ENCODE measurements at regions not wholly inside any gene's neighbourhood (a gene's known extent, or its start where the extent isn't known, plus 50 kb on each side); places are given as distances from the start of the nearest gene placed in this dataset.
"Not testable (repeated sequence)": the region's sequence is repeated elsewhere in the genome, so short reads cannot be mapped to it uniquely, and the experiment has no call there.

DNA sequence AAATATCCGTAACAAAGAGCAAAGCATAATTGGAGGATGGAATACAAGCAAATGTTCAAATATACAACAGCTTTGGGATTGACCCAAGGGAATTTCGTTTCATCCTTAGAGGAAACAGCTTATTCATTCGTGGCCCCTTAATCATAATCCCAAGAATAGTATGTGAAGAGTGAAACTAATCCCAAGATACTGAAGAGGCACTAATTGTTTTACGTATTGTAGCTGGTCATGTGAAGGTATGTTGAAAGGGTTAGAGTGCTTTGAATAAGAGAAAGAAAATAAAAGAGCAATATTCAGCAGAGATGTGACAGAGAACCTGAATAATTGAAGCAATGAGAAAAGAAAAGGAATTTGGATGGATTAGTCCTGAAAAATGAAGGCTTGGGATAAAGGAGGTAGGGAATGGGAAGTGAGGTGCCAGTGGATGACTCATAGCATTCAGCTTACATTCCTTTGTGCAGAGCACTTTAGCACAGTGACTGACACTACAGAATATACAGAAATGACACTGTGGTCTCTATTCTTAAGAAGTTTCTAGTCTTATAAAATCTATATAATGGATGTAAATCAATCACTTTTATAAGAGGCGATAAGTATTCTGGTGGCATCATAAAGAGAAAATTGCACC is 221.9 kb downstream of the TLR4 start:
- no peaks in the 10 kb centered on the region for H3K9me3 ChIP-seq (ENCODE audit: control insufficient read depth in 3 of 3, low read length in 3 of 3)
- no peaks in the 10 kb centered on the region for H3K27me3 ChIP-seq (ENCODE audit: control insufficient read depth in 3 of 3, insufficient read depth in 3 of 3, low read length in 3 of 3)
- H3K4me1 ChIP-seq (ENCODE audit: control insufficient read depth in 3 of 3, insufficient read depth in 3 of 3, low read length in 3 of 3), result no peaks in the 10 kb centered on the region
- H3K4me3 ChIP-seq (ENCODE audit: low read length in 3 of 3), result no peak overlapping the region
- no peak overlapping the region for H3K27ac ChIP-seq (ENCODE audit: low read depth, low read length)
- no peaks in the 10 kb centered on the region for H3K36me3 ChIP-seq (ENCODE audit: control insufficient read depth in 3 of 3, insufficient read depth in 3 of 3, low read length in 3 of 3)
- H3K9ac ChIP-seq (ENCODE audit: low read depth in 1 of 3, low read length in 3 of 3), result no peak overlapping the region

GRCh38 chr9:117927354-117927753 is 223.2 kb downstream of the TLR4 start:
- Histone ChIP-seq H3K27ac (ENCODE audit: low read depth, low read length) (no peak overlapping the region), H3K27me3 (ENCODE audit: control insufficient read depth in 3 of 3, insufficient read depth in 3 of 3, low read length in 3 of 3) (no peaks in the 10 kb centered on the region), H3K36me3 (ENCODE audit: control insufficient read depth in 3 of 3, insufficient read depth in 3 of 3, low read length in 3 of 3) (no peaks in the 10 kb centered on the region), H3K9me3 (ENCODE audit: control insufficient read depth in 3 of 3, low read length in 3 of 3) (no peaks in the 10 kb centered on the region), H3K4me3 (ENCODE audit: low read length in 3 of 3) (no peak overlapping the region), H3K9ac (ENCODE audit: low read depth in 1 of 3, low read length in 3 of 3) (no peak overlapping the region), H3K4me1 (ENCODE audit: control insufficient read depth in 3 of 3, insufficient read depth in 3 of 3, low read length in 3 of 3) (no peaks in the 10 kb centered on the region)

DNA sequence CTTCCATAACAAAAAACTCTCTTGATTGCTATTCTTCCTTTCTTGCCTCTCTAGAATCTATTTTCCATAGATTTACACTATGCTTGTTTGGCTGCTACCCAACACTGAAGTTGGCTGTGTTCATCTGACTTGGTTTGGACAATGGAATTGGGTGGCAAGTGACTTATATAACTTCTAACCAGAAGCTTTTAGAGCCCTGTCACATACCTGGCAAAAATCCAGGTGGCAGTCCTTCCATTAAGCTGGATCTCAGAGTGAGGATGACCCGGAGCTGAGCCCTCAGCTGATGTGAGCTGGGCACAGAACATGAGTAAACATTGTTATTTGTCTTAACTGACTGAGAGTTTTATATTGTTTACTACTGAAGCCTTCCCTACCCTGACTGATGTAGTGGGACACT is 225.7 kb downstream of the TLR4 start:
- H3K4me1 ChIP-seq (ENCODE audit: control insufficient read depth in 3 of 3, insufficient read depth in 3 of 3, low read length in 3 of 3), result no peaks in the 10 kb centered on the region
- no peaks in the 10 kb centered on the region for H3K36me3 ChIP-seq (ENCODE audit: control insufficient read depth in 3 of 3, insufficient read depth in 3 of 3, low read length in 3 of 3)
- no peak overlapping the region for H3K27ac ChIP-seq (ENCODE audit: low read depth, low read length)
- H3K9me3 ChIP-seq (ENCODE audit: control insufficient read depth in 3 of 3, low read length in 3 of 3), result peaks cover 0 to 3% (median 0%) of the 10 kb centered on the region in 3 donors
- H3K4me3 ChIP-seq (ENCODE audit: low read length in 3 of 3), result no peak overlapping the region
- no peaks in the 10 kb centered on the region for H3K27me3 ChIP-seq (ENCODE audit: control insufficient read depth in 3 of 3, insufficient read depth in 3 of 3, low read length in 3 of 3)
- no peak overlapping the region for H3K9ac ChIP-seq (ENCODE audit: low read depth in 1 of 3, low read length in 3 of 3)

DNA sequence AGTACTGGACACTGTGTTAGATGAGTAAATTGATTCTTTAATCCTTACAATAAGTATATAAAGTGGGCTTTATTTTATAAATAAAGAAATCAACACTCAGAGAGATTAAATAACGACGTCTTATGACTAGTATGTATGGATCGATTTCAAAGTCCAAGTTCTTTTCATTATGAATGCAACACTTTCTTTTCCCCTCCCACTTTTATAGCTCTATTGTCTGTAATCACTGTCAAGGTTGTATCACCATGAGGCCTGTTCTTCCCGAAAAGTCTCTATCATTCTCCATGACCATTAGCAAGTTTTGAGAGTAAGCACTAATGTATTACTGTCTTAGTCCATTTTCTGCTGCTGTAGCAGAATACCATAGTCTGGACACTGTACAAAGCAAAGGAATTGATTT is 228.4 kb downstream of the TLR4 start:
- no peak overlapping the region for H3K9ac ChIP-seq (ENCODE audit: low read depth in 1 of 3, low read length in 3 of 3)
- peaks cover 0 to 3% (median 0%) of the 10 kb centered on the region in 3 donors for H3K9me3 ChIP-seq (ENCODE audit: control insufficient read depth in 3 of 3, low read length in 3 of 3)
- H3K27me3 ChIP-seq (ENCODE audit: control insufficient read depth in 3 of 3, insufficient read depth in 3 of 3, low read length in 3 of 3), result no peaks in the 10 kb centered on the region
- no peak overlapping the region for H3K4me3 ChIP-seq (ENCODE audit: low read length in 3 of 3)
- H3K4me1 ChIP-seq (ENCODE audit: control insufficient read depth in 3 of 3, insufficient read depth in 3 of 3, low read length in 3 of 3), result no peaks in the 10 kb centered on the region
- no peaks in the 10 kb centered on the region for H3K36me3 ChIP-seq (ENCODE audit: control insufficient read depth in 3 of 3, insufficient read depth in 3 of 3, low read length in 3 of 3)
- H3K27ac ChIP-seq (ENCODE audit: low read depth, low read length), result no peak overlapping the region

DNA sequence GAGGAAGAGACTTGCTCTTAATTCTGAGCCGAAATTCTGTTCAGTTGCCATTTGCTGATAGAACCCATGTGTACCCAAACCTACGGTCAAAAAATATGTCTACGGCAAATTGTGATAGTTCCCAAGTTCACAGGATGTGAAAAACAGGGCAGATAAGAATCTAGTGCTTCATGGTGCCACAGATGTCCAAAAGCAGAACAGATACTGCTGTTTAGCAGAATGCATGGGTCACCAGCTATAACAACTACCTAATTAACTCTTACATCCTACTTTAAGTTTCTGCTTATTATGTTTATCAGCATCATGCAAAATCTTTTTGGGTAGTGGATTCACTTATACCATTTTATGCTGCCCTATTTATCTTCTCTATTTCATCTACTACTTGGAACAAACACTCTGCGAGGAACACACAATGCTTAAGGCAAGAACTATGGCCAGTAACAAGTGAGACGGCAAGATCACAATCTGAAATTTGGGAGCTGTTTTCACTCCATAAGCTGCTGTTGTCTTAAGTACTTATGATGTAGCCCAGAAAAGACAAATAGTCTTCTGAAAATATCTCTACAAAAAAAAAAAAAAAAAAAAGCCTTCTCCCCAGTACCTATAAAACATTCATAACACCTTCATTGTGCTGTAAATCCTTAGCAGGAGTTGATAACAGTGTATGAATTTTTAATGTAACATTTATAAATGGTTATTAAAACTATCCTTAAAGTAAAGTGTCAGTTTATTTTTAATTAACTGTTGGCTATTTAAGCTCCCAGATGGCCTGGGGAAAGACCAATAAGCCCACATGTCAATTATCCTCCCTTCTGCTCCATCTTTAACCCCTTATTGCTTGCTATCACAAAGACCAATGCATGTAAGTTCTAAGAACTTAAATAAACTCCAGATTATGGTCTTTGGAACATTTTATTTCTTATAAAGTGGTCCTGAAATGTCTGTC is 232.3 kb downstream of the TLR4 start:
- peaks cover 0 to 3% (median 0%) of the 10 kb centered on the region in 3 donors for H3K9me3 ChIP-seq (ENCODE audit: control insufficient read depth in 3 of 3, low read length in 3 of 3)
- H3K4me3 ChIP-seq (ENCODE audit: low read length in 3 of 3), result no peak overlapping the region
- no peaks in the 10 kb centered on the region for H3K36me3 ChIP-seq (ENCODE audit: control insufficient read depth in 3 of 3, insufficient read depth in 3 of 3, low read length in 3 of 3)
- H3K9ac ChIP-seq (ENCODE audit: low read depth in 1 of 3, low read length in 3 of 3), result no peak overlapping the region
- H3K27me3 ChIP-seq (ENCODE audit: control insufficient read depth in 3 of 3, insufficient read depth in 3 of 3, low read length in 3 of 3), result no peaks in the 10 kb centered on the region
- H3K4me1 ChIP-seq (ENCODE audit: control insufficient read depth in 3 of 3, insufficient read depth in 3 of 3, low read length in 3 of 3), result no peaks in the 10 kb centered on the region
- no peak overlapping the region for H3K27ac ChIP-seq (ENCODE audit: low read depth, low read length)

- H3K27ac ChIP-seq (ENCODE audit: low read depth, low read length), result no peak overlapping the region
- H3K27me3 ChIP-seq (ENCODE audit: control insufficient read depth in 3 of 3, insufficient read depth in 3 of 3, low read length in 3 of 3), result no peaks in the 10 kb centered on the region
- no peak overlapping the region for H3K4me3 ChIP-seq (ENCODE audit: low read length in 3 of 3)
- H3K4me1 ChIP-seq (ENCODE audit: control insufficient read depth in 3 of 3, insufficient read depth in 3 of 3, low read length in 3 of 3), result no peaks in the 10 kb centered on the region
- peaks cover 0 to under 1% (median 0%) of the 10 kb centered on the region in 3 donors for H3K9me3 ChIP-seq (ENCODE audit: control insufficient read depth in 3 of 3, low read length in 3 of 3)
- H3K9ac ChIP-seq (ENCODE audit: low read depth in 1 of 3, low read length in 3 of 3), result no peak overlapping the region
- H3K36me3 ChIP-seq (ENCODE audit: control insufficient read depth in 3 of 3, insufficient read depth in 3 of 3, low read length in 3 of 3), result no peaks in the 10 kb centered on the region
Observed at GRCh38 chr9:117938086-117938485, 233.9 kb downstream of the TLR4 start.

DNA sequence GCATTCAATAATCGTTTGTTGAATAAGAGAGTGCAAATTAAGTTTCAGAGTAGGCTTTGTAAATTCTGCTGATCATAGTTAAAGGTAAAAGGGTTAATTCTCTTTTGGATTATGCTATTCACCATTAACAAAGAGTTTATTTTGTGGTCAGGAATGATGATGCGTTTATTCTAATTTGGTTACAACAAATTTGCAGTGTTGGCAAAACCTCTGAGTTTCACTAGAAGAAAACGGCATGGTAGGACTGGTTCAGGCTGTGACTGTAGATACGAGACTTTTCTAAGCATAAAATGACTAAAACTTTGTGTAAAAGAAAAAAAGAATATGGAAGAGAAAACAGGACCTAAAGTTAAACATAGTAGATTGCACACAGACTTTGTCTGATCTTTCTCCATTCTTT is 234.7 kb downstream of the TLR4 start:
- Histone ChIP-seq H3K27me3 (ENCODE audit: control insufficient read depth in 3 of 3, insufficient read depth in 3 of 3, low read length in 3 of 3) (no peaks in the 10 kb centered on the region), H3K36me3 (ENCODE audit: control insufficient read depth in 3 of 3, insufficient read depth in 3 of 3, low read length in 3 of 3) (no peaks in the 10 kb centered on the region), H3K4me1 (ENCODE audit: control insufficient read depth in 3 of 3, insufficient read depth in 3 of 3, low read length in 3 of 3) (no peaks in the 10 kb centered on the region), H3K9me3 (ENCODE audit: control insufficient read depth in 3 of 3, low read length in 3 of 3) (no peaks in the 10 kb centered on the region), H3K9ac (ENCODE audit: low read depth in 1 of 3, low read length in 3 of 3) (no peak overlapping the region), H3K4me3 (ENCODE audit: low read length in 3 of 3) (no peak overlapping the region), H3K27ac (ENCODE audit: low read depth, low read length) (no peak overlapping the region)

DNA sequence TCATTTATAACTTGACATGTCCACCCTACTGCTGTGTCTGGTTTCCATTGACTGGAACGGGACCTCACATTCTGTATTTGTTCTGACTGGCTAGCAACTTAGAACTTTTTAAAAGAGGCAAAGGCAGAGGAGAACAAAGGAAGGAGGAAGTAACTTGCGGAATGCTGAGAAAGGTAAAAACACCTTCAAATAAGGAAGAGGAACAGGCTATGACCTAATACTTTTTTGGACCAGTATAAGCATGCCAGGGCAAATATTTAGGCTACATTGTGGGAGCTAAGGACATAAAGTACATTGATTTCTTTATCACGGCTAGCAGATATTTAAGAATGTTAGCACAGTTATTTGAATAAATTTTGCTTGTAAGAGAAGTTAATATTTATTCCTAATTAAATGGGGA is 240.5 kb downstream of the TLR4 start:
- not testable (repeated sequence) for H3K27ac ChIP-seq (ENCODE audit: low read depth, low read length); H3K27me3 ChIP-seq (ENCODE audit: control insufficient read depth in 3 of 3, insufficient read depth in 3 of 3, low read length in 3 of 3); H3K9ac ChIP-seq (ENCODE audit: low read depth in 1 of 3, low read length in 3 of 3); H3K4me3 ChIP-seq (ENCODE audit: low read length in 3 of 3); H3K4me1 ChIP-seq (ENCODE audit: control insufficient read depth in 3 of 3, insufficient read depth in 3 of 3, low read length in 3 of 3); H3K36me3 ChIP-seq (ENCODE audit: control insufficient read depth in 3 of 3, insufficient read depth in 3 of 3, low read length in 3 of 3); H3K9me3 ChIP-seq (ENCODE audit: control insufficient read depth in 3 of 3, low read length in 3 of 3)

GRCh38 chr9:117945286-117945685 is 241.1 kb downstream of the TLR4 start:
- no peak overlapping the region for H3K4me3 ChIP-seq (ENCODE audit: low read length in 3 of 3)
- H3K9ac ChIP-seq (ENCODE audit: low read depth in 1 of 3, low read length in 3 of 3), result no peak overlapping the region
- no peaks in the 10 kb centered on the region for H3K9me3 ChIP-seq (ENCODE audit: control insufficient read depth in 3 of 3, low read length in 3 of 3)
- no peaks in the 10 kb centered on the region for H3K27me3 ChIP-seq (ENCODE audit: control insufficient read depth in 3 of 3, insufficient read depth in 3 of 3, low read length in 3 of 3)
- H3K36me3 ChIP-seq (ENCODE audit: control insufficient read depth in 3 of 3, insufficient read depth in 3 of 3, low read length in 3 of 3), result no peaks in the 10 kb centered on the region
- H3K27ac ChIP-seq (ENCODE audit: low read depth, low read length), result no peak overlapping the region
- no peaks in the 10 kb centered on the region for H3K4me1 ChIP-seq (ENCODE audit: control insufficient read depth in 3 of 3, insufficient read depth in 3 of 3, low read length in 3 of 3)

DNA sequence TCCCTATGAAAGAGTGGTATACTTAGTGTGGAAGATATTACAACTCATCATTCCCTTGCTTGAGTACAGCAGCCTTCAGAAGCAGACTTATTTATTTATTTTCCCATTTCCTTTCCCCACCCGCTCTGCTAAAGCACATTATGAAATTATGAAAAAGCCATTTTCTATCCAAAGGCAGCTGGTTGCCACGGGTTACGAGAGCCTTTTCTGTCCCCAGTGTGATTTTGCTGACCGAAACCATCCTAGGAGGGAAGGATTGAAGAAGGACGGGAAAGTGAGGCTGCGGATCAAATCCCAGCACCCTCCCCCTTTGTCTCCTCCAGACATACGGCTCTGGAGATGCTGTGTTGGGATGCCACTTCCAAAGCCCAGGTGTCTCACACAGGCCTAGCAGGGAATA is 246.9 kb downstream of the TLR4 start:
- H3K9ac ChIP-seq (ENCODE audit: low read depth in 1 of 3, low read length in 3 of 3), result no peak overlapping the region
- H3K36me3 ChIP-seq (ENCODE audit: control insufficient read depth in 3 of 3, insufficient read depth in 3 of 3, low read length in 3 of 3), result no peaks in the 10 kb centered on the region
- no peak overlapping the region for H3K27ac ChIP-seq (ENCODE audit: low read depth, low read length)
- H3K9me3 ChIP-seq (ENCODE audit: control insufficient read depth in 3 of 3, low read length in 3 of 3), result no peaks in the 10 kb centered on the region
- no peak overlapping the region for H3K4me3 ChIP-seq (ENCODE audit: low read length in 3 of 3)
- H3K27me3 ChIP-seq (ENCODE audit: control insufficient read depth in 3 of 3, insufficient read depth in 3 of 3, low read length in 3 of 3), result no peaks in the 10 kb centered on the region
- no peaks in the 10 kb centered on the region for H3K4me1 ChIP-seq (ENCODE audit: control insufficient read depth in 3 of 3, insufficient read depth in 3 of 3, low read length in 3 of 3)
